ENCODE measurements at regions not wholly inside any gene's neighbourhood (a gene's known extent, or its start where the extent isn't known, plus 50 kb on each side); places are given as distances from the start of the nearest gene placed in this dataset.

DNA sequence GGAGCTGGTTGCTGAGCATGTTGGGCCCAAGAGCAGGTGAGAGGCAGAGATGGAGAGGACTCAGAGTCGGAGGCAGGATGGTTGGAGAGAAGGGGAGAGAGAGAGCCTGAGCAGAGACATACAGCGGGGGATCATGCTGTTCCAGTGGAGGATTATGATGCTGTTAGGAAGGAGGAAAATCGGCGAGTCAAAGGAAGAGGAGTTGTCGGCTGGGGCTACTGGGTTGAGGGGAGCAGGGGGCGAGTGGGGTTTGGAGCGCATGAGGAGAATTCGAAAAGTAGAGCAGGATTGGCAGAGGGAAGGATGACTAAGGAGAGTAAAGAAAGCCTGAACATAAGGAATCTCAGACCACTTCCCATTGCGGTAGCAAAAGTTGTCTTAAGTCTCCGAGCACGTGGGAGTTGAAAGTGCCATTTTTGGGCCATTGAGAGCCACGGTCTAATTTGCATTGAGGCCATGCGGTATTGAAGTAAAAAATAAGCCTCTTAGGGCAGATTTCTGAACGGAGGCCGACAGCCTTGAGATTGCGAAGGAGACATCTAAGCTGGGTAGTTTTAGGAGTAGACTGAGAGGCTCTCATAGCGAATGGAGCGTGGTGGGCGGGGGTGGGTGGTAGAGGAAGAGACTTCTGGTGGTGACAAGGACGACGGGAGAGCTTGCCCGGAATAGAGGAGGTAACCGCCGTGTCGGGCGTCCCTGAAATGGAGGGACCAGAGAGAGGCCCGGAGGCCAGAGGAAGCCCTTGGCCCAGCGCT is 140.4 kb upstream of the ETV3 start:
- H3K4me1 Mint-ChIP-seq (ENCODE audit: unreplicated experiment): peaks cover 9% of the 10 kb centered on the region
- TF ChIP-seq, protein P1, sequence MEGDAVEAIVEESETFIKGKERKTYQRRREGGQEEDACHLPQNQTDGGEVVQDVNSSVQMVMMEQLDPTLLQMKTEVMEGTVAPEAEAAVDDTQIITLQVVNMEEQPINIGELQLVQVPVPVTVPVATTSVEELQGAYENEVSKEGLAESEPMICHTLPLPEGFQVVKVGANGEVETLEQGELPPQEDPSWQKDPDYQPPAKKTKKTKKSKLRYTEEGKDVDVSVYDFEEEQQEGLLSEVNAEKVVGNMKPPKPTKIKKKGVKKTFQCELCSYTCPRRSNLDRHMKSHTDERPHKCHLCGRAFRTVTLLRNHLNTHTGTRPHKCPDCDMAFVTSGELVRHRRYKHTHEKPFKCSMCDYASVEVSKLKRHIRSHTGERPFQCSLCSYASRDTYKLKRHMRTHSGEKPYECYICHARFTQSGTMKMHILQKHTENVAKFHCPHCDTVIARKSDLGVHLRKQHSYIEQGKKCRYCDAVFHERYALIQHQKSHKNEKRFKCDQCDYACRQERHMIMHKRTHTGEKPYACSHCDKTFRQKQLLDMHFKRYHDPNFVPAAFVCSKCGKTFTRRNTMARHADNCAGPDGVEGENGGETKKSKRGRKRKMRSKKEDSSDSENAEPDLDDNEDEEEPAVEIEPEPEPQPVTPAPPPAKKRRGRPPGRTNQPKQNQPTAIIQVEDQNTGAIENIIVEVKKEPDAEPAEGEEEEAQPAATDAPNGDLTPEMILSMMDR (IDR thresholded peaks at IDR 0.05; ENCODE audit: unreplicated experiment): no peak
- H3K4me3 Mint-ChIP-seq (ENCODE audit: unreplicated experiment): no peak overlapping the region
- no peaks in the 10 kb centered on the region for H3K27me3 Mint-ChIP-seq (ENCODE audit: unreplicated experiment)
- no peak for DNase-seq (ENCODE audit: low spot score)
- H3K27ac Mint-ChIP-seq (ENCODE audit: unreplicated experiment): no peak overlapping the region
- H3K9me3 Mint-ChIP-seq (ENCODE audit: unreplicated experiment): no peaks in the 10 kb centered on the region
- no peaks in the 10 kb centered on the region for H3K36me3 Mint-ChIP-seq (ENCODE audit: low read depth, unreplicated experiment)

DNA sequence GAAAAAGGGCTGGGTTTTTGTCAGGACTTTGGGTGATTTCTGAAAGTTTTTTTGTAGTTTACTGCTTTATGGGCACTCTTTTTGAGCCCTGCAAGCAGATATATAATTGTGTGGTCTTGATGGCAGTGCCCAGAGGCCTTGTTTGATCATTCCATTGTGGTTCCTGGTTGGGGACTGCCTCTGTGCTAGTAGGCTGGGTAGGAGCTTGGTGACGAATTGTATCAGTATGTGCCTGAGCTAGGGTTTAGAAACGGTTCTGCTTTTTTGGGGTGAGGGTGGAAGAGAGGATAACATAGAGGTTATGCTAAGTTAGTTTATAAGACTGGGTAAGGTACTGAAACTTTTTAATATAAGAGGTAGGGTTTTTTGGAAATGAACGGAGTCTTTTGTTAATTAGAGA is 139.7 kb upstream of the ETV3 start:
- no peaks in the 10 kb centered on the region for H3K9me3 Mint-ChIP-seq (ENCODE audit: unreplicated experiment)
- H3K27ac Mint-ChIP-seq (ENCODE audit: unreplicated experiment): no peak overlapping the region
- no peaks in the 10 kb centered on the region for H3K27me3 Mint-ChIP-seq (ENCODE audit: unreplicated experiment)
- H3K36me3 Mint-ChIP-seq (ENCODE audit: low read depth, unreplicated experiment): no peaks in the 10 kb centered on the region
- TF ChIP-seq, protein P1 (IDR thresholded peaks at IDR 0.05; ENCODE audit: unreplicated experiment): no peak
- H3K4me3 Mint-ChIP-seq (ENCODE audit: unreplicated experiment): no peak overlapping the region
- no peak for DNase-seq (ENCODE audit: low spot score)
- H3K4me1 Mint-ChIP-seq (ENCODE audit: unreplicated experiment): peaks cover 9% of the 10 kb centered on the region

GRCh38 chr1:157277281-157277680 is 139.1 kb upstream of the ETV3 start:
- no peak overlapping the region for H3K4me3 Mint-ChIP-seq (ENCODE audit: unreplicated experiment)
- no peaks in the 10 kb centered on the region for H3K9me3 Mint-ChIP-seq (ENCODE audit: unreplicated experiment)
- no peaks in the 10 kb centered on the region for H3K36me3 Mint-ChIP-seq (ENCODE audit: low read depth, unreplicated experiment)
- TF ChIP-seq, protein P1 (IDR thresholded peaks at IDR 0.05; ENCODE audit: unreplicated experiment): no peak
- no peak overlapping the region for H3K27ac Mint-ChIP-seq (ENCODE audit: unreplicated experiment)
- peaks cover 9% of the 10 kb centered on the region for H3K4me1 Mint-ChIP-seq (ENCODE audit: unreplicated experiment)
- no peak for DNase-seq (ENCODE audit: low spot score)
- no peaks in the 10 kb centered on the region for H3K27me3 Mint-ChIP-seq (ENCODE audit: unreplicated experiment)

DNA sequence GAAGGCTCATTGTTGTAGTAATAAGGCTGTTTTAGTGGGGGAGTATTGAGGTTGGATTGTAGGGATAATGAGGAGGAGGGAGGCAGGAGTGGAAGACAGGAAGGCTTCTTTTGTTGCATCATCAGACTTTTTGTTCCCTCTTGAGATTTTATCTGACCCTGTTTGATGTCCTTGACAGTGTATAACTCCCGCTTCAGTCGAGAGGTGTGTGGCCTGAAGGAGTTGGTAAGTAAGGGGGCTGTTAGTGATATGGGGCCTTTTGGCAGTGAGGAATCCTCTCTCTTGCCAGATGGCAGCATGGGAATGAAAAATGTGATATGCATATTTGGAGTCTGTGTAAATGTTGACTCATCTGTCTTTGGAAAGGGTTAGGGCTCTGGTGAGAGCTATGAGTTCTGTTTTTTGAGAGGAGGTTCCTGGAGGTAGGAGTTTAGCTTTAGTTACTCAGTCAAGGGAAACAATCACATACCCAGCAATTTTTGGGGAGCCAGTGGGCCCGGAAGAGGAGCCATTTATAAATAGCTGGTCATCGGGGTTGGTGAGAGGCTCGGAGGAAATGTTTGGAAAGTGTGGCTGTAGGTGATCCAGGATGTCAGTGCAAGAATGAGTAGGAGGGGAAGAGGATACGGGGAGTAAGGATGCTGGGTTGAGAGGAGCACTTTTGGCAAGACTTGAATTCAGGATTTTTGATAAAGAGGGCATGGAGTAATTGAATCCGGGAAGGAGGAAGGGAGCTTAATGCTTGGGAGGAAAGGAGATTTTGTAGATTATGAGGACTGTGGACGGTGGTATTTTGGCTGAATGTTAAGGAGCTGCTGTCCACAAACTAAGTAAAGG is 136.7 kb upstream of the ETV3 start:
- Mint-ChIP-seq H3K9me3 (ENCODE audit: unreplicated experiment) (no peaks in the 10 kb centered on the region), H3K27ac (ENCODE audit: unreplicated experiment) (no peak overlapping the region), H3K36me3 (ENCODE audit: low read depth, unreplicated experiment) (no peaks in the 10 kb centered on the region), H3K4me3 (ENCODE audit: unreplicated experiment) (no peak overlapping the region), H3K4me1 (ENCODE audit: unreplicated experiment) (no peaks in the 10 kb centered on the region), H3K27me3 (ENCODE audit: unreplicated experiment) (no peaks in the 10 kb centered on the region)
- DNase-seq (ENCODE audit: low spot score): no peak
- TF ChIP-seq, protein P1 (IDR thresholded peaks at IDR 0.05; ENCODE audit: unreplicated experiment): no peak

Data from endothelial cell (in vitro differentiated cells).